ENCODE measurements at regions not wholly inside any gene's neighbourhood (a gene's known extent, or its start where the extent isn't known, plus 50 kb on each side); places are given as distances from the start of the nearest gene placed in this dataset.

GRCh38 chr6:149216459-149216858 is 101.1 kb upstream of the TAB2 start:
- no peak for DNase-seq (ENCODE audit: low spot score)

GRCh38 chr6:149217466-149217888 is 100.0 kb upstream of the TAB2 start:
- DNase-seq (ENCODE audit: low spot score) = no peak

DNA sequence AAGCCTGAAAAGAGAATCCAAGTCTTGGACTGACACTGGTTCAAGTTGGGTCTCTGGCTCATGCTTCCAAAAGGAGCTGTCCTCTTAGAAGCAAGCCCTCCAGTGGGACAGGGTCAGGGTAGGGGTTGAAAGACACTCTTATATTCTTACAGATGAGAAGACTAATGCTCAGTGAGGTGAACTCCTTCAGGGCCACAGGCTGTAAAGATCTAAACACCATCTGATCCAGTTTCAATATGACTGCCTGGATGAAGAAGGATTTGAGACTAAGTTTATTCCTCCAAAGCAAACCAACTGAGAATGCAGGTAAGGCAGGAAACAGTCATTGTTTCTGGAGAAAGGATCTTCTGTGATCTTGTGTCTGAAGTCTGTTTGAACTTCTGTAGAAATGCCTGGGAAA is 99.0 kb upstream of the TAB2 start:
- no peak for DNase-seq (ENCODE audit: low spot score)

- no peak for DNase-seq (ENCODE audit: low spot score)
These were observed 98.6 kb upstream of the TAB2 start for GRCh38 chr6:149218915-149219314.

DNA sequence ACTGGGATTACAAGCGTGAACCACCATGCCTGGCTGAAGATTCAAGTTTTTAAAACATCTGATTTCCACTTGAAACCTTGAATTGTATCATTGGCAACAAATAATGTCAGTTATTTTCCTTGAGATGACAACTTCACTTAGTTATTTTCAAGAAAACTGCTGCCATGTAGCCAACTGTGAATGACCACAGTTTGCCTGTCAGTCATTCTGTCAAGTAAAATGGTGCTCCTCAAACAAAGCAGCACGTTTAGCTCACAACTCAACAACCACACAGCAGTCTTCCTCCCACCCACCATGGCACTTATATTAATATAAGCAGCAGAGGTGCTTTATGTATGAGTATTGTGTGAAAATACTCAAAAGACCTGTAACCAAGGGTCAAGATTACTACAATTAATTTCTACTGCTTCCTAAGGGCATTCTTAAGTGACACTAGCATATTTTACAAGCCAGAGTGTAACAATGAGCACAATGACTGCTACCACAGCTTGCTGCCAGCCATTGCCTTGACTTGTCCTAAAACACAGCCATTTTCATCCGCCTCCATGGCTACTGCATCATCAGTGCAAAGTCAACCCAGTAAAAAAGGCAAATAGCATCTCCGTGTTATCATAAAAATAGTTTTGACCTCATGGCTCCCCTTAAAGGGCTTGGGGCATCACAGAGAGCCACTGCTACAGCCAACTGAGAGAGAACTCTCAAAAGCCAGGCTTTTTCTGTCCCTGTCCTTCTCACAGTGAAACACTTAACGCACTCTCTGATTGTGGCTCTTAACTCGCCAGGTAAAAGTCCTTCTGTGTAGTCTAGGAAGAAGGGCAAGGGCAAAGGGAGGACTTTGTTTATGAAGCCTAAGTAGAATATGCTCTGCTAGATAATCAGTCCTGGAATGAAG is 96.4 kb upstream of the TAB2 start:
- no peak for DNase-seq (ENCODE audit: low spot score)

- DNase-seq (ENCODE audit: low spot score) = no peak
These were observed 95.8 kb upstream of the TAB2 start for GRCh38 chr6:149221774-149222070.

DNA sequence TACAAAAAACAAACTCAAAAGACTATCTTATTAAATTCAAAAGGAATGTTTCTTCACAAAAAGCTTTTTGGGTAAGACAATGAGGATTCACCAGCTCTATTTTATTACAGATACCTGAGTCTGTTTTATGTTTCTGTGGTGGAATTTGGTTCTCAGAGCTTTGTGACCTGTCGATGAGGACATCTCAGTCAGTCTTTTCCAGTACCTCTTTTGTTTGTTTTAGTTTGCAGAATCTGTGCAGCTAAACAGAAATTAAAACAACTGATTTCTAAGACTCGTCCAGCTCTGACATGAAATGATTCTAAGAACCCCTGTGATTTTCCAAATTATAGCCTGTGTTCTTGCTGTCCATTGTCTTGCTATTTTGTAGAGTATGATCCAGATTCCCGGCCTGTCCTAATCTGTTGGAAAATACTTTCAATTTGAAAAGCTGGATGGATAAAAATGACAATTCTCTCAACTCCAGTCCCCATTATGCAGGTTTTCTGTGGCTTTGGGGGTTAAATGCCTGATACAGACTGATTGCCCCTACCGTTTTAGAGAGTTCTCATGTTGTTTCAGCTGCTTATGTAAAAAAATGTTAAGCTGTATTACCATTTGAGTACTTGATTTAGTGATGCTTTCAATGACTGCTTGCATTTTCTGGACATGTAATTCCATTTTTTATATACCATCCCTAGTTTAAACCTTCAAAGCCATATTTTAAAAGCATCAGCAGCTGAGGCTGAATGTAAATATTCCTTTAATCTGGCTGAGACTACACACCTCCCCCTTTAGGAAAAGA is 94.2 kb upstream of the TAB2 start:
- no peak for DNase-seq (ENCODE audit: low spot score)

DNA sequence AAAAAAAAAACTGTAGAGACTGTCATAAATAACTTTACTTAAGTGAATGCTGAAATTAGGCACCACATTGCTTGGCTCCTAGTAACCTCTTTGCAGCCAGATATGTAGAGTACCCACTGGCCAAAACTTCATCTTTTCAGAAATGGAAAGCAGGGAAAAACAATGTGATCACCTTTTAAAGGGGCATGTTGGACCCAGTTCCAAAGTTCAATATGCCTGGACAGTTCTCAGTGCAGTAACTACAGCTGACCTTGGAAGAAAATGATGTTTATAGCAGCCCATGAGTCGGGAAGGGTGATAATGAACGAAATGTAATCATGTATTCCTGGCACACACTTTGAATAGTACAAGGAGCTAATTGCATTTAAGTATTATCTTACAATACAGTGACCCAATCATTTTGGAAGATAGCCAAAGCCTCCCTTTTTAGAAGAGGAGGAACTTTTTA is 93.6 kb upstream of the TAB2 start:
- DNase-seq (ENCODE audit: low spot score) = no peak

DNA sequence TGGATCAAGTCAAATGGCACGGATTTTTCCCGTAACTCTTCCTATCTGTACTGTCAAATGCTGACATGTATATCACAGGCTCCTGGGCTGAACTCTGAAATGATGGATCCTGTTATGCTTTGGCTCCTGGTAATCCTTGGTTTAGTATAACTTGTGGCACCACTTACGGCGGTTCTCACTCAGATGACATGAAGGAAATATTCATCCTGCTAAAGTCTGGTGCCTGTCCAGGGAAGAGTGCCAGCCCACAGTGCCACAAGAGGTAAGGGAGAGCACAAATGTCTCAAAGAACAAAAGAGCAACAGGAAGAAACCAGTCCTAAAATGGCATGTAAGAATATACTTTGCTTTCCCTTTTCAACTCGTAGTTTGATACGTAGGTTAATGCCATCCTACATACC is 93.1 kb upstream of the TAB2 start:
- no peak for DNase-seq (ENCODE audit: low spot score)

- DNase-seq (ENCODE audit: low spot score) = no peak
These were observed 92.1 kb upstream of the TAB2 start for GRCh38 chr6:149225370-149225769.

DNA sequence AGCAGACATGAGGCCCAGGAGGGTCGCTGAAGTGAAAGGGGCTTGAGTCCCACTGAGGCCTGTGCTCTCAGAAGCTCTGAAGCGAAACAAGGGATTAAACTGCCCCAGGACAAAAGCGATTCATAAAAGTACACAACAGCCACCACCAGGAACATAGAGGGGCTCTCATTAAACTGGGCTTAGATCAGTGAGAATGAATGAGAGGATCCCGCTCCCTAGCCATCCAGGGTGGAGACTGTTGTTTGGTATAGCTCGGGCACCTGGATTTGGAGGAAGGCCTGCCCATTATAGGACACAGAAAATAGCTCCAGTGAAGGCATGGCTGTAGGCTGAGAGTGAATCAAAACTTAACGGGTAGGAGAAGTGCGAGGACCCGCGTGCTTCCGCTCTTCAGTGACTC is 91.6 kb upstream of the TAB2 start:
- no peak for DNase-seq (ENCODE audit: low spot score)

DNA sequence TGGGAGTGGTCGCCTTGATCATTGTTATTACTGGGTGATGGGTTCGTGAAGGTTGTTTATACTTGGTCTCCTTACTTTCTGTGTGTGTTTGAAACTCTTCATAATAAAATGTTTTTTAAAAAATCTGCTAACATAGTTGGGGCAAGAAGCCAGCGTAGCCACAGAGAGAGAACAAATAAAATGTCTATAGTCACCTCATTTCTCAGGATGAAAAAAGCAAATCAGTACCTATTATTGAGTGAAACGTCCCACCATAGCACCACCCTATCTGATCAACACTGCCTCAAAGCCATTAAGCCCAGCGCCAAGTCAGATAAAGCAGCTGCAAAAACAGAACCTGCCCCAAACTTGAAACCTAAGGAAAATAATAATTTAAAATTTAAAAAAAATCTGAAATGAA is 89.7 kb upstream of the TAB2 start:
- no peak for DNase-seq (ENCODE audit: low spot score)

DNA sequence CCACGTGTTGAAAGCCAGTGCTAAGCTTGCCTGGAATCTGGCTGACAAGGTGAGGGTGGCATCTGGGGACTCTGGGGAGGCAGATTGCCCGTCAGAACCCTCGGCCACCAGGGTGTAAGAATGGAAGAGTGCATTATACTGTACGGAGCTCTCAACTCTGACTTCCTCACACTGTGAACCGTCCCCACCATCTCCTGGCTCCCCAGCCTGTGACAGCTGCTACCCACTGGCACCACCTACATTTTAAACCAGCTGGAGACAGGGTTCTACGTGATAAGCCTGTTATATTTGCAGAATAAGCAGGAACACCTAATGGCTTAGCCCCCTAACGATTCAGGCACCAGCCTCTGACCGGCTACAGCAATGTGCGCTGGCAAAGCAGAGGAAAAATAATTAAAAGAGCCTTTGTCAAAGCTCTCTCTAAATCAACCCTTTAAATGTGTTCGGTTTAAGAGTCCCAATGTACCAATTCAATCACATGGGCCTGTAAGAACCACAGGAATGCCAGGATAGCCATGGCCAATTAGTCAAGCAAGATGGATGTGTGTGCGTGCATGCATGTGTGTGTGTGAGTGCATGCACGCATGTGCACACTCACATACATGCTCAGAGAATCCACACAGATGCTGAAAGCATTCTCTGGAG is 89.1 kb upstream of the TAB2 start:
- no peak for DNase-seq (ENCODE audit: low spot score)

GRCh38 chr6:149229096-149229495 is 88.4 kb upstream of the TAB2 start:
- no peak for DNase-seq (ENCODE audit: low spot score)

- DNase-seq (ENCODE audit: low spot score) = peak; percentile 68
These were observed 86.6 kb upstream of the TAB2 start for GRCh38 chr6:149230712-149231460.

DNA sequence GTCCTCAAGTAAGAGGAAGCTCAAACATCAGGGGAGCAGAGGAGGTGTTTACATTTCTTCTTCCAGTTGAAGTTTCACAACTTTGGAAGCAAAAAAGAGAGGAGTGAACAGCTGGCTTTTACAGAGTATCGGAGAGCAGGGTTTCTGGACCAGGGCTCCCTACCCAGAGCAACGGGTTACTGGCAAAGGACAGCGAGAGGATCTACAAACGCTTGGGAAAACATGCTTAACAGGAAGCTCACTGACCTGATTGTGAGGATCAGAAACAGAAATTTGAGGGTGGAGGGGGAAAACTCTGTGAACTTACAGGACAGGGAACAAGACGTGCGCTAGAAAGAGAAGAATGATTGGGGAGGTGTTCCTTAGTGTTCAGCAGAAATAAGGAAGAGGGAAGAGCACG is 85.7 kb upstream of the TAB2 start:
- DNase-seq (ENCODE audit: low spot score) = no peak

DNA sequence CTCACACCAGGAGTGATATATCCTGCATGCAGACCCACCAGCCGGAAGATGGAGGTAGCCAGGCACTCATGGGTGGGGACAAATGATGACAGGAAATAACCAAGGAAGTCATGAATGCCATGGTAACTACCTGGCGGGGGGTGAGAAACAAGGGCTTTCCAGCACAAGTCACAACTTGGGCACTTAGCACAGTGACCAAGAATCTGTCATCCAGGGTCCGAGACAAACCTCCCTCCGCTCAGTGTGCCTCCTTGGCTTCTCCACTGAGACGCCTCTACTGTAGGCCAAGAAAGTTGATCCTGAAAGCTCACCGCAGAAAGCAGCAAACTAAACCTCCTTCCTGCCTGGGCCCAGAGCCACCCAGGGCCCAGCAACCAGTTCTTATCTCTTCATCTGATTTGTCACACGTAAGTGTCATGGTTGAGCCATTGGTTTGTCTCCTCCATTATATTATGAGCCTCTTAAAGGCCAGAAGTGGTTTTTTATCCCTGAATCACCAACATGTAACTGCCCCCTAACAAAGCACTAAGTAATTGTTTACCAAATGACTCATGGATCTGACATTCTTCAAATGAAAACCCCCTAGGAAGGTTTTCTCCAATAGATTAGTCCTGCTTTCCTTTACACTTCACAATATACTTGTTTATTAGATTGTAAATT is 84.3 kb upstream of the TAB2 start:
- DNase-seq (ENCODE audit: low spot score) = peak; percentile 80

DNA sequence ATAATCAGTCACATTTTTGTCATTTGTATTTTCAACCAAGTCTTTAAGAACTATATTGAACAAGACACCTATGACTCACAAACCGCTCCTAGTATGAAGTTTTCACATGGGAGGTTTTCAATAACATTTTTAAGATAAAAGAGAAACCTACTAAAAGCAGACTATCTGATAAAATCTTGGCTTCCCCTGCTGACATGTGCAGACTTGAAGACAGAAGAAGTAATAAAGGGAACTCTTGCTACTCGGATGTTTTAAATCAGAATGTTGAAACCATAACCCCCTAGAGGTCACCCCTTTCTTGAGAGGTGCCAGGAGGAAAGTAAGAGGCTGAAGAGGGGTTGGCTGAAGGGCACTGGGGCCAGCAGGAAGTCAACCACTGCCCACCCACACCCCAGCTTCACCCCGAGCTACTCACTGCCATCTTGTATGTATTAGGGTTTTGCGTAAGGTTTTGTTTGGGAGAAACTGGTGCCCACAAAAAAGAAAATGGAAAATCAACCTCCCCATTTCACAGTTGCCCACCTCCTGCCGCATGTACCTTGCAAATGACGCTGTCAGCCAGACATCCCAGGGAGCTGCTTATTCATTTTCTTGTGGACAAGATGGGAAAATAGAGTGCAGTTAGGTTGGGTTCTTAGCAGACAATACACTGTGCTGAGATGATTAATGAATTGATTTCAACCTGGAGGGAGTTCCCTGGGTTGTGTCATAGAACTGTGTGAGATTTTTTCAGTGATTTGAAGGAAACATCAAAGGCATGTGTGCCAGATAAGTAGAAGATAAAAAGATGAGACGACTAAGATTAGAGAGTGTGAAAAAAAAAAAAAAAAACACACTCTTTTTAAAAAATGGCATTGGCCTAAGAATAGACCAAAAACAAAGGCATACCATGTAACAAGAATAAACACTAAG is 83.2 kb upstream of the TAB2 start:
- no peak for DNase-seq (ENCODE audit: low spot score)

- DNase-seq (ENCODE audit: low spot score) = no peak
These were observed 82.4 kb upstream of the TAB2 start for GRCh38 chr6:149235130-149235561.

GRCh38 chr6:149236589-149236988 is 80.9 kb upstream of the TAB2 start:
- DNase-seq (ENCODE audit: low spot score) = no peak

DNA sequence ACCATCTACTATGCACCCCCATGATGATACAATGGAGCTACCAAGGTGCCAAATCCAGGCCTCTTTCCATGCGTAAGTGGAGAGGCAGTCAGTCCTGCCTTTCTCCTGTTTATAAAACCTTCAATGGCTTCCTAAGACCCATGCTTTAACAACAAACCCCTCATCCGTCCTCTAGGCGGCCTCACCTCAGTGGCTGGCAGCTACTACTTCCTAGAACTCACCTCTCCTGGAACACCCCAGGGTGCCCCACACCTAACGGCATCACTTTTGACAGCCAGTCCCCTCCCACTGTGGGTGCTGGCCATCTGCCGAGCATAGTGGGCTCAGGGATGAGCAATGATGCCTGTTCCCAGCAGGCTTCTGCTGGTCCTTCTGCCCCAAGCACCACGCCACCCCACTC is 80.0 kb upstream of the TAB2 start:
- no peak for DNase-seq (ENCODE audit: low spot score)

All from COLO829 (cell line).